ENCODE measurements at regions not wholly inside any gene's neighbourhood (a gene's known extent, or its start where the extent isn't known, plus 50 kb on each side); places are given as distances from the start of the nearest gene placed in this dataset.

DNA sequence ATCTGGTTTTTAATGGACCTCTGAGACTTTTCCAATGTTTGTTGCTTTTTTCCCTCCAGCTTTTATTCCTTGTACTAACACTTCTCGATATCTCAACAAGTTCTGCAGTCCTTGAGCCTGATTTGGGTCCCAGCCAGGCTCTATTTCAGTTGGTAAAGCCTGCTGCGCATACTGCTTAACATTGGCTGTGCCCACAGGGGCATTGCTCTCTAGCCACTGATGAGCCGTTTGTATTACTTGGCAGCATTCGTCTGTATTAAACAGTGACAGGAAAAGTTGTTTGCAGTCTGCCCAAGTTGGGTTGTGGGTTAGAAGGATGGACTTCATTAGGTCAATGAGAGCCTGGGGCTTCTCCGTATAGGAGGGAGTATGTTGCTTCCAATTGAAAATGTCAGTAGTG is 59.6 kb upstream of the XAGE1B start:
- TF ChIP-seq, protein P1, sequence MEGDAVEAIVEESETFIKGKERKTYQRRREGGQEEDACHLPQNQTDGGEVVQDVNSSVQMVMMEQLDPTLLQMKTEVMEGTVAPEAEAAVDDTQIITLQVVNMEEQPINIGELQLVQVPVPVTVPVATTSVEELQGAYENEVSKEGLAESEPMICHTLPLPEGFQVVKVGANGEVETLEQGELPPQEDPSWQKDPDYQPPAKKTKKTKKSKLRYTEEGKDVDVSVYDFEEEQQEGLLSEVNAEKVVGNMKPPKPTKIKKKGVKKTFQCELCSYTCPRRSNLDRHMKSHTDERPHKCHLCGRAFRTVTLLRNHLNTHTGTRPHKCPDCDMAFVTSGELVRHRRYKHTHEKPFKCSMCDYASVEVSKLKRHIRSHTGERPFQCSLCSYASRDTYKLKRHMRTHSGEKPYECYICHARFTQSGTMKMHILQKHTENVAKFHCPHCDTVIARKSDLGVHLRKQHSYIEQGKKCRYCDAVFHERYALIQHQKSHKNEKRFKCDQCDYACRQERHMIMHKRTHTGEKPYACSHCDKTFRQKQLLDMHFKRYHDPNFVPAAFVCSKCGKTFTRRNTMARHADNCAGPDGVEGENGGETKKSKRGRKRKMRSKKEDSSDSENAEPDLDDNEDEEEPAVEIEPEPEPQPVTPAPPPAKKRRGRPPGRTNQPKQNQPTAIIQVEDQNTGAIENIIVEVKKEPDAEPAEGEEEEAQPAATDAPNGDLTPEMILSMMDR (IDR thresholded peaks at IDR 0.05) = no peak
- no peak for TF ChIP-seq POLR2A (IDR thresholded peaks at IDR 0.05)
- TF ChIP-seq EP300 (IDR thresholded peaks at IDR 0.05) = no peak

Data from gastroesophageal sphincter (tissue), 3 donors.